NCI-H446 (cell line): ENCODE measurements at regions not wholly inside any gene's neighbourhood (a gene's known extent, or its start where the extent isn't known, plus 50 kb on each side); places are given as distances from the start of the nearest gene placed in this dataset.
"Not testable (repeated sequence)": the region's sequence is repeated elsewhere in the genome, so short reads cannot be mapped to it uniquely, and the experiment has no call there.

ENCODE experiments used
- DNase-seq, 2 experiments: peaks; one replicate each; lab custom pipeline; 2025; lab: John Stamatoyannopoulos, UW

DNA sequence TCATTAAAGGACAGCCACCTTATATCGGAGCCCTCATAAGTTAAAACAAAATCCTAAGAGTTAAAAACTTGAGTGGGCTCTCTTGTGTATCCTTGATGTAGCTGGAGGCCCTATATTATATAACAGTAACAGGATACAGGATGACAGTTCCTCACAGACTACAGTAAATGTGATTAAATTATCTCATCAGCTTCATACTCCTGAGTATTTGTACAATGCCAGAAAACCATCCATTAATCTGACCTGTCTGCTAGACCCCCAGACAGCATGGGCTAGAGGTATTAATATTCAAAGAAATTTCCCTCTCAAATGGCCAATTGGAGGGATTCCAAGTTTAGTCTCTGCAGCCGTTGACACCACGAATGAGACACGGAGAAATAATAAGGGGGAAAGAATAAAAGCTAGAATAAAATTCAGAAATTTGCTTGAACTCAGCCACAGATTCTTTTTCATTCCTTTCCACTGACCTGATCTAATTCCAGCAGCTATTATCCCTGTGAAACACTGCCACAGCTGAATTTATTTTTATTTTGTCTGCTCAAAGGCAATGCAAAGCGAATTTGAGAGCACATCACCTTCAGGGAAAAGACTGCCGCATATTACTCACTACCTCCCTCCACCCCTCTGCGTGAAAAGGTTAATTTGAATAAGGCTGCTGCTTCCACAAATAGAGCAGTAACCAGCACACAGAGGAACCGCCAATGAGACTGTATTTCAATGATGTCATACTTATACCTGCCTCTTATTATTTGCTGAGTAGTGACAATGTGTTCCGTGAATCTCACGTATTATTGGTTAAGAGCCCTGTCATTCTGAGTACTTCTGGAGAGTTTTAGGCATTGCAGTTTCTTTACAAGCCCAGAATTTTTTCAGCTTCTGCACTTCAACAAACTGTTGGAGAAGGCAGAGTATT lies 155.9 kb upstream of the KLF12 start:
- DNase-seq, result no peak

DNA sequence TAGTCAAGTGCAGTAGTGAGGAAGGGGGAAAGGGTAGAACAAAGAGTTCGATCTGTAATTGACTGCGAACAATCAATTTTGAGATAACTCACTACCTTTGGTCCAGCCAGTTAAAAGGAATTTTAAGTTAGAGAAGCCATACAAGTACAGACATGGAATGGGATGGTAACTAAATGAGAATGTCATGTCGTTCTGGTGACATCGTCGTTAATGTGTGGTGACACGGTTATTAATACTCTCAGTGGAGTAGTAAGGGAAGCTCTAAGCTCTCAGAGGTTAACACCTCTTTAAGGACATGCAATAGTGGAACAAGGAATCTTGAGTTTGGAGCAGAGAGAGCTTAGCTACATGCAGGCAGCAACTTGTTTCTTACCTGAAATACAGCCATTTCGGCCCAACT lies 154.9 kb upstream of the KLF12 start:
- DNase-seq, result no peak

GRCh38 chr13:74288361-74288911 lies 154.2 kb upstream of the KLF12 start:
- DNase-seq, result peak in 1 of 2 experiments; percentile 1

GRCh38 chr13:74287724-74288169 lies 153.5 kb upstream of the KLF12 start:
- peak in 1 of 2 experiments; percentile 45 for DNase-seq

DNA sequence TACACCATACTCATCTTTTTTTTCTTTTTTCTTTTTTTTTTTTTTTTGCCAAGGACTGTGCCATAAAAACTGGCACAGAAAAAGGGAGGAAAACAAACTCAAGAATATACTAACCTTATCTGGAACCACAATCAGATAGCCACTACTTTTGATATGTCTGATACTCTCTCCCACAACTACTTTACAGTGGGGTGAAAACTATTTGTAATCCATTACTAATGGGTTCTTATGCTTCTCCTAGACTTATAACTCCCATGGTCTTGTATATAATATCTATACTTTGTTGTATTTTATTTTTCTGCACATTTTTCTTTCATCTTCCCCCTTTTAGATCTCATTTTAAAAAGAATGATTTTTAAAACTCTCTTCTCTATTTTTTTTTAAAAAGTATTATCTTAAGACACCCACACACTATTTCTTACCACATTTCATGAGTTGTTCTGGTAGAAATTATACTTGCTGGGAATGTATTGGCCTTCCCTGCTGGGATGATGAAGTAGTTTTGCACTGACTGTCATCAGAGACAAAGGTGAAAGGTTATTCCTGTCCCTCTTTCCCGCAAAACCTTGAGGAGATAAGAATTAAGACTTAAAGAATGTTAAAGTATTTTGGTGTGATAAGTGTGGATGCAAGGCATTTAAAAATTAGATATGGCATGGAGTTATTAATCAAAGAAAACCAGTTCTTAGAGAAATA lies 146.7 kb upstream of the KLF12 start:
- DNase-seq, result no peak

DNA sequence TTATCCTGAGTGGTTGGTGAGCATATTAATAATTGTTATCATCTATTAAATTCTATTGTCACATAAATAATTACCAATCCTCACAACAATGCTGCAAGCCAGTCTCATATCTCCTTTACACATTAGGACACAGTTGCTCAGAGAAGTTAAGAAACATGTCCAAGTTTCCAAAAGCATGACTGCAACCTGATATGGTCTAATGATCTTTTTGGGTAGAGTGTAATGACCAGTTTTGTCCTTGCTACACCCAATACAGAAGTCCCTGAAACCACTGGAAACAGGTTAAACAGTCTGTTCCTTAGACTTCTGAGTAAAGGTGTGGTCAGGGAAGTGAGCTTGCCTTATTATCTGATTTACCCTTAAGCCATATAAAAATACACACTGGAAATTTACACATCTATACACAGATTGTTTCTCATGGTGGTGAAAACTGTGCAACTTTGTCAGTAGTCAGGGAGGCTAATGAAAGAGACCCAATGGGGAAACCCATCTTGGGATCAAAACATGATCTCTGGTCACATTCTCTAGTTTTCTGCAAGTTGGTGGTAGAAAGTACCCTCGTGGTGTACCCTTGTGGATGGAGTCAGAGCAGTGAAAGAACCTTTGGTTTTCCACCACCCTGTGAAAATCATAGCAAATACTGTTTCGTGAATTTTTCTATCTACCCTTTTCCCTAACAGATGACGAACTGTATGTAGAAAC lies 146.0 kb upstream of the KLF12 start:
- DNase-seq, result no peak

DNA sequence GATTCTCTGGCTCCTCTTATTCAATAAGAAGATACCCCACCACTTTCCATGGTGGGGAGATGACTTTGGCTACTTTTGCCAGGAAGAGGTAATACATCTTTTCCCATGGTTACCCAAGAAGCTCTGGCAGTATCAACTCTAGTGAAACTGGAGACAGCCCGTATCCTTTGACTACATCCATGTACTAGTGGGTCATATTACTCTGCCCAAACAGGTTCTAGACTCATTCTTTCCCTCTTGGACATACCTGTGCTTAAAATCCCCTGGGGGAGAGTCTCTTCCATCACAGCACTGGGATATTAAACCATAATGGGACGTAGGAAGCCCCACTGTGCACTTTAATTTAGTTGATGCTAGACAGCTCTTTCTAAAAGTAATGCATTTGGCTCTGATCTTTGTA lies 144.7 kb upstream of the KLF12 start:
- no peak for DNase-seq

DNA sequence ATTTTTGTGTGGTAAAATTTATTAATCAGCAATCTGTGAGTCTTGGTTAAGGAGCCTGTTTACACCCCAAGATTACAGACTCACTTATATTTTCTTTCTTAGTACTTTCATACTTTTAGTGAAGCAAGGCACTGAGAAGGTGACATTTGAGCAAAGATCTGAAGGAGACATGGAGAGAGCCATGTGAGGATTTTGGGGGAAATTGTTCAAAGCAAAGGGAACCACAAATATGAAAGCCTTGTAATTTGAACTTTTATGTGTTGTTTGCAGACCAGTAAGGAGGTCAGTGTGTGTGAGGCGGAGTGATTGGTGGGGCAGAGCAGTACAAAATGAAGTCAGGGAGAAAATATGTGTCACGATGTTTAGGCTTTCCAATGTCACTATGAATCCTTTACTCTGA lies 140.7 kb upstream of the KLF12 start:
- DNase-seq, result no peak

DNA sequence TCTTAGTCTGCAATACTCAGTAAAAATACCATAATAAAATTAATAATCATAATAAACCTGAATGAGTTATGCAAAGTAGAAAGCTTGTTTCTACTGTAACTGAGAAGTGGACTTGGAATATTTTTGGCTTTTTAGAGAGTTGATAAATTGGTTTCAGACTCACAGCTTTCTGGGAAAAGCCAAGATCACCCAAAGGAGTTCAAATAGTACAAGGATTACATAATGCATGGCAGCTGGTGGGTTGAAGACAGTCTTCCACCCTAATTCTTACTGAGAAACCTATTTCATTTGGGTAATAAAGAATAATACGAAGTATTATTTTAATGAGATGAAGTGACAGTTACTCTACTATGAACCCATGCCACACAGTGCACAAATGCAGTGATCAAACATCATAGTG lies 139.4 kb upstream of the KLF12 start:
- DNase-seq, result no peak

- DNase-seq, result no peak
Observed at GRCh38 chr13:74272826-74273225, 138.6 kb upstream of the KLF12 start.

- no peak for DNase-seq
Observed at GRCh38 chr13:74270018-74270417, 135.8 kb upstream of the KLF12 start.

DNA sequence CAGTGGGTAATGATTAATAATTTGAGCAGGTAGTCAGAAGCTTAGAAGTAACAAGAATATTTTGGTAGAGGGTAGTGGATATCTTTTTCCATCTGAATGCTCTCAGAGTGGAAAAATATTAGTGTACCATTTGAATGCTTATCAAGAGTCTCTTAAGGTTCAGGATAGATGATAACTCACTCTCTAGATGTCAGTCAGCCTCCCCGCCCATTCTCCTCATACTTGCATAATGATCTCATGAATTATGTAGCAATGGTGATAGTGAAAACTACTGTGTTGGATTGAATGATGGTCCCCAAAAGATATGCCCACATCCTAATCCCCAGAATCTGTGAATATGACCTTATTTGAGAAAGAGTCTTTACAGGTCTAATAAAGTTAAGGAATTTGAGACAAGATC lies 132.7 kb upstream of the KLF12 start:
- DNase-seq, result no peak

DNA sequence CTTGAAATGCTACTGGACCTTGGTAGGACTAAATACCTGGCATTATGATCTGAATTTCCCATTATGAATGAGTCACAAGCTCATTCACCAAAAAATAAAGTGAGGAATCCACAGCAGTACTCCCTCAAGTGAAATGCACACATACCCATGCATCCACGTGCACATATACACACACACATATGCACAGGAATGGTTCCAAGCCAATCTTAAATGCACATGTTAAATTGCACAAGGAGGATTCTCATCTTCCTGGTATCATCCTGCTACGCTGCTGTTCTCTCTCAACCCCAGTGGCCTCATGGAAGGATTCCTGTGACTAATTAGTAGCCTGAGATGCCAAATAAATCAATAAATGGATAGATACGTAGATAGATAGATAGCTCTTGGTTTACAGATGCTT lies 132.1 kb upstream of the KLF12 start:
- no peak for DNase-seq

DNA sequence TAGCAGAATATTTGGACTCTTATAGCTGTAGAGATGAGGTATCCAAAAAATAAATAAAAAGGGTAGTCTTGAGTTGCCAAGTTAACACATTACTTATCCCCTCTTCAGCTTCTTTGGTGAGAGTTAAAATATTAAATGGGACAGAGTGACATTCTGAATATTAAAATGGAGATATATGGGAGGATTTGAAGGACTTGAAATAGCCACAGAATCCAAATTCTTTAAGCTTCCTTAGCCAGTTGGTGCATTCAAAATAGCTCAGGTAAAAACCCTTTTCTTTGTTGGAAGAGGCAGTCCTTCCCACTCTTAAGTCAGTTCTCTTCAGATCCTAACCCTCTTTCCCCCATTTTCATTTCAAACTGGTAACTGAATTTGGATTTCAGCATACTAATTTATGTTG lies 130.1 kb upstream of the KLF12 start:
- DNase-seq, result no peak

- DNase-seq, result not testable (repeated sequence)
Observed at GRCh38 chr13:74260420-74260819, 126.2 kb upstream of the KLF12 start.

DNA sequence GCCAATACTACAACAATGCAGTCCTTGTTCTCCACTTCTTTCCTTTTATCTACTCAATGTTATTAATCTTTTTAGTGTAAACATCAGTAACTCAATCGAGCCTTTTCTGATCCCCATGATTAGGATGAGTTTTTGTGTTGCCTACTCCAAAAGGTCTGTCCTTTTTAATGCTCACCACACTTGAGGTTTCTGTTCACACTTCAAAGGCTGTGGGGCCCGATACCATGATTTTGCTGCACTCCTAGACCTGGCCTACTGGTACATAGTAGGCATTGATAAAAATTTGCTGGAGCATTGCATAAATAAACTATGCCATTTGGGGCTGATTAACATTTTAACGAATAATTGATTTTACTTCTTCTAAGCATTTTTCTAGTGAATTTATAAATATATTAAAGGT lies 125.4 kb upstream of the KLF12 start:
- DNase-seq, result no peak

DNA sequence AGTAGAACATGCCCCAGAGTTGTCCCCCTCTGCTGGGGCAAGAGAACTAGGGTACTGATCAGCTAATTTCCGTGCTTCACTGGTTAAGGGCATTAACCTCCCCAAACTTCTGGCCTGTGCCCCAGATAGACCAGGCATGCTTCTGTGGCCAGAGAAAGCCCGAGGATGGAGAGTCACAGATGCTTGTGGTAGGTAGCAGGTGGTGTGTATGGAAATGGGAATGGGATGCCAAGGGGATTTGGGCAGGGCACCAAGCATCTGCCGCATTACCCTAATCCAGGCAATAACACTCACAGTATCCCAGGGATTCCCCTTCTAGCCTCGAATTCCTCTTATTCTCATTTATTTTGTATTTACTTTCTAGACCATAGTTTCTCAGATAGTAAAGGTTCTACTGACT lies 124.8 kb upstream of the KLF12 start:
- peak in 1 of 2 experiments; percentile 29 for DNase-seq

DNA sequence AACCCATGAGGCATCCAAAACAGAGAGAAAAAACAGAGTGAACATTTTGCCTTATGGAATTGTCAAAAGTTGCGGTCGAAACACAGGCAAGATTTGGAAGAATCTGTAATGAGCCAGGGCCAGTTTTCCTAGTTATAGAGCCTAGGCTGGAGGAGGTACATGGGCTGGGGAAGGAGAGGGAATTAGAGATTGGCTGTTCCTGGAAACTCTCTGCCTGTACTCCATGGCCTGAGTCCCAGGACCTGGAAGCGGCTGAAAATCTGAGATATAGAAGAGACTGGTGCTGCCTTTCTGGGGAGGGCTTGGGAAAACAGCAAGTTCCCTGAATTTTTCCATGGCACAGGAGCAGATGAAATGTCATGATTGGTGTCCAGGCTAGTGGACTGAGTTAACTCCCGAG lies 122.8 kb upstream of the KLF12 start:
- no peak for DNase-seq

DNA sequence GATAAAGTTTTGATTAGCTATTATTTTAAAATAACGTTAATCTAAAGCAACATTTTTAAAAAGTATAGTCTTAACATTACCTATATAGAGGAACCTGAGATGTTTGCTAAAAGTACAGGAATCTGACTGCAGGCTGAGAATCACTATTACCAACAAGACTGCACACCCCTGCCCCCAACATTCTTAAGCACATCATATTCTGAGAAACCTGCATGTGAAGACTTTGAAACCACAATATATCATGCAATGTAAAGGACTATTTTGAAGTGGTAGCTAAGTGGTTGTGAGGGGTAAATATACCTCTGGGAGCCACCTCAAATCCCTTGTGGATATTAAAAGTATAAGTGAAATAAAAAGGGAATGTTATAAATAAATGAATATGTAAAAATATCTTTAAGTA lies 119.0 kb upstream of the KLF12 start:
- DNase-seq, result no peak

DNA sequence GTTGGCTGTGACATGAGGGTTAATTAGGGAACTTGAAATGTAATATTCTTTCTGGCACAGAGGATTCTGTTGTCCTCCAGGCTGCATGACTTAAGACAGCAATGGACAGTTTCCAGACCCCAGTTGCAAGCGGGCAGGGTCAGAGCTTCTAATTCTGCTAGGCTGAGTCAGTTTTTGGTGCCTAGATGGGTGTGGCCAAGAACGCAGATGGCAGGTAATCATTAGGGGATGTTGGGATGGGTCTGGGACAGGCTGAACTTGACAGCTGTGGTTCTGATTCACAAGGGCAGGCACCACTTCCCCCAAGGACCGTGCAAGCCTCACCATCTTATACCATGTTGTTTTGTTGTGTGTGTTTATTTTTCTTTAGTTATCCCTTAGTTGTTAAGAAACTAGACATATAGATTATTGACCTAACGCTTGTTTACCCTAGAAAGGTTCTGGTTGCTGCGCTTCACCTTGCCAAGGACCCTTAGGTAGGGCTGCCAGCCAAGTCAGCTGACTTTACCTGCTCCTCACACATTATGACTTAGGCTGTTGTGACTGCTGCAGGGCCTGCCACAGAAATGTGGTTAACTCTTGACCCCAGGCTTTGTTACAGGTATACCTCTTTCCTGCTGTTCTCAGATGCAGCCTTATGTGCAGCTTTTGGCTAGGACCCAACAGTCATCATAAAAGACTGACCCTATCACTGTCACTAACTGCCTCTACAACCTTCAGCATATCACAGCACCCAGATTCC lies 117.7 kb upstream of the KLF12 start:
- DNase-seq, result no peak

DNA sequence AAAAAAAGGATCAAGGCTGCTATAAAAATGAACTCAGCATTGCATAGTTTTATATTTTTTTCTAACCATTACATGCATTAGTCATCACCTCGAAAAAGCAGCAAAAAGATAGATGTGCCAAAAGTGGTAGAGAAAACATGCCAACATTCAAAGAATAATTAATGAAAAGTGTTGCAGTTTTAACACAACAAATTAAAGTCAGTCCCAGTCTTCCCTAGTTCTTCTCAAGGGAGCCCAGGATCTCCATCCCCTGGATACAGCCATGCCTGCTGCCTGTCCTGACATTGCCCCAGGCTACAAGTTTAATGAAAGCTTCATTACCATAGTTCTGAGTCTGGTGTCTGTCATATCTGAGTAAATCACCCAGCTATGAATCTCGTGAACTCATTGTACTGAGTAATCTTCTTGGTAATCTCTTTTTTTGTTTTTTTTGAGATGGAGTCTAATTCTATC lies 116.6 kb upstream of the KLF12 start:
- no peak for DNase-seq

- DNase-seq, result no peak
Observed at GRCh38 chr13:74248477-74248876, 114.3 kb upstream of the KLF12 start.
